GM19240 (cell line): ENCODE measurements at regions not wholly inside any gene's neighbourhood (a gene's known extent, or its start where the extent isn't known, plus 50 kb on each side); places are given as distances from the start of the nearest gene placed in this dataset.
"Not testable (repeated sequence)": the region's sequence is repeated elsewhere in the genome, so short reads cannot be mapped to it uniquely, and the experiment has no call there.

ENCODE experiments used
- DNase-seq: peaks from one replicate; pipeline ENCODE4 v3.0.0; 2011; ENCODE audit warnings: low spot score; ENCODE audit not compliant: insufficient read length

GRCh38 chr5:112026879-112027278 lies 269.9 kb upstream of the NREP start:
- DNase-seq: not testable (repeated sequence)

GRCh38 chr5:112025757-112026156 lies 268.8 kb upstream of the NREP start:
- no peak for DNase-seq

GRCh38 chr5:112024769-112025168 lies 267.8 kb upstream of the NREP start:
- no peak for DNase-seq

GRCh38 chr5:112024221-112024620 lies 267.2 kb upstream of the NREP start:
- no peak for DNase-seq

- DNase-seq: no peak
Measured at GRCh38 chr5:112023766-112024165, 266.8 kb upstream of the NREP start.

- no peak for DNase-seq
Measured at GRCh38 chr5:112018846-112019245, 261.9 kb upstream of the NREP start.

GRCh38 chr5:112016980-112017379 lies 260.0 kb upstream of the NREP start:
- DNase-seq: no peak

- DNase-seq: no peak
Measured at GRCh38 chr5:112014783-112015395, 257.9 kb upstream of the NREP start.

GRCh38 chr5:112013660-112014059 lies 256.7 kb upstream of the NREP start:
- no peak for DNase-seq

GRCh38 chr5:112012104-112012503 lies 255.1 kb upstream of the NREP start:
- no peak for DNase-seq

GRCh38 chr5:112010475-112010874 lies 253.5 kb upstream of the NREP start:
- DNase-seq: no peak

- no peak for DNase-seq
Measured at GRCh38 chr5:112006721-112007120, 249.7 kb upstream of the NREP start.

GRCh38 chr5:112005623-112005930 lies 248.6 kb upstream of the NREP start:
- DNase-seq: no peak

GRCh38 chr5:112004867-112005622 lies 248.1 kb upstream of the NREP start:
- DNase-seq: peak; percentile 6

GRCh38 chr5:112002376-112002775 lies 245.4 kb upstream of the NREP start:
- DNase-seq: no peak

- DNase-seq: no peak
Measured at GRCh38 chr5:111999286-111999685, 242.3 kb upstream of the NREP start.

- DNase-seq: no peak
Measured at GRCh38 chr5:111998871-111999270, 241.9 kb upstream of the NREP start.

- DNase-seq: no peak
Measured at GRCh38 chr5:111997711-111998110, 240.7 kb upstream of the NREP start.

- DNase-seq: no peak
Measured at GRCh38 chr5:111997308-111997707, 240.3 kb upstream of the NREP start.

GRCh38 chr5:111996574-111996973 lies 239.6 kb upstream of the NREP start:
- DNase-seq: no peak

GRCh38 chr5:111995701-111996100 lies 238.7 kb upstream of the NREP start:
- DNase-seq: no peak

- DNase-seq: no peak
Measured at GRCh38 chr5:111993242-111993641, 236.2 kb upstream of the NREP start.

GRCh38 chr5:111984044-111984443 lies 227.1 kb upstream of the NREP start:
- no peak for DNase-seq
